Loucy (cell line): ENCODE measurements at regions not wholly inside any gene's neighbourhood (a gene's known extent, or its start where the extent isn't known, plus 50 kb on each side); places are given as distances from the start of the nearest gene placed in this dataset.

Source experiments
- H2AFZ ChIP-seq: fragments of 200-600 bp; sonication (generic); 2 replicates; pipeline ENCODE4 v1.6.0; 2016; ENCODE audit warnings: antibody characterized with exemption, mild to moderate bottlenecking, low read length, moderate library complexity
- H3F3A ChIP-seq: fragments of 200-600 bp; 2 replicates; pipeline ENCODE4 v1.6.0; 2016; ENCODE audit warnings: antibody characterized with exemption, low read depth, mild to moderate bottlenecking
- H3K27me3 ChIP-seq: fragments of 200-600 bp; sonication (generic); 2 replicates; pipeline ENCODE4 v1.6.1; 2014; ENCODE audit warnings: low read length, mild to moderate bottlenecking; ENCODE audit not compliant: insufficient read depth, poor library complexity, severe bottlenecking
- H3K36me3 ChIP-seq: fragments of 200-600 bp; sonication (generic); 2 replicates; pipeline ENCODE4 v1.6.1; 2016; ENCODE audit warnings: low read length; ENCODE audit not compliant: insufficient read depth
- H3K4me1 ChIP-seq: fragments of 200-600 bp; sonication (generic); 2 replicates; pipeline ENCODE4 v1.5.1; 2014; ENCODE audit warnings: low read length, mild to moderate bottlenecking; ENCODE audit not compliant: insufficient read depth, poor library complexity, severe bottlenecking
- H3K4me2 ChIP-seq: fragments of 200-600 bp; sonication (generic); 2 replicates; pipeline ENCODE4 v1.6.0; 2014; ENCODE audit warnings: antibody characterized with exemption, low read length, low read depth, mild to moderate bottlenecking; ENCODE audit not compliant: poor library complexity, severe bottlenecking
- H3K4me3 ChIP-seq: fragments of 200-600 bp; sonication (generic); 2 replicates; pipeline ENCODE4 v1.5.1; 2014; ENCODE audit warnings: low read length, mild to moderate bottlenecking, mixed read lengths; ENCODE audit not compliant: poor library complexity, severe bottlenecking
- H3K79me2 ChIP-seq: fragments of 200-600 bp; sonication (generic); 2 replicates; pipeline ENCODE4 v1.6.1; 2014; ENCODE audit warnings: low read length; ENCODE audit not compliant: insufficient read depth
- H3K9ac ChIP-seq: fragments of 200-600 bp; sonication (generic); 2 replicates; pipeline ENCODE4 v1.6.0; 2014; ENCODE audit warnings: mild to moderate bottlenecking, low read depth, low read length, moderate library complexity; ENCODE audit not compliant: poor library complexity, severe bottlenecking
- H3K9me2 ChIP-seq: fragments of 200-600 bp; sonication (generic); replicated peaks from 2 replicates; pipeline ENCODE4 v1.6.1; 2016; ENCODE audit warnings: low read depth, low read length, mixed read lengths
- H3K9me3 ChIP-seq: fragments of 200-600 bp; sonication (generic); 2 replicates; pipeline ENCODE4 v1.6.1; 2014; ENCODE audit warnings: mild to moderate bottlenecking, antibody characterized with exemption, low read length, low read depth; ENCODE audit not compliant: insufficient read depth
- H4K20me1 ChIP-seq: fragments of 200-600 bp; sonication (generic); 2 replicates; pipeline ENCODE4 v1.6.0; 2014; ENCODE audit warnings: antibody characterized with exemption, low read length, mild to moderate bottlenecking; ENCODE audit not compliant: insufficient read depth, poor library complexity, severe bottlenecking
- CTCF ChIP-seq: fragments of 200-600 bp; sonication (generic); conservative IDR thresholded peaks from 2 replicates; pipeline ENCODE4 v1.5.1; 2014; ENCODE audit warnings: mild to moderate bottlenecking, antibody characterized with exemption, low read length
- EZH2phosphoT487 ChIP-seq: fragments of 200-600 bp; IDR thresholded peaks from 2 replicates; pipeline ENCODE4 v1.6.1; 2018; ENCODE audit warnings: antibody characterized with exemption, mild to moderate bottlenecking, moderate library complexity, borderline replicate concordance

- no peaks in the 10 kb centered on the region for H3K9me2 ChIP-seq
- no peaks in the 10 kb centered on the region for H3K36me3 ChIP-seq
- H2AFZ ChIP-seq = no peak overlapping the region
- no peaks in the 10 kb centered on the region for H3K27me3 ChIP-seq
- no peak overlapping the region for H3K4me2 ChIP-seq
- H3K9ac ChIP-seq = no peak overlapping the region
- no peak overlapping the region for H3K4me3 ChIP-seq
- H3F3A ChIP-seq = no peaks in the 10 kb centered on the region
- no peaks in the 10 kb centered on the region for H3K4me1 ChIP-seq
- H3K9me3 ChIP-seq = no peaks in the 10 kb centered on the region
- TF ChIP-seq EZH2phosphoT487 = no peak
- no peak for TF ChIP-seq CTCF
- no peaks in the 10 kb centered on the region for H3K79me2 ChIP-seq
- no peaks in the 10 kb centered on the region for H4K20me1 ChIP-seq
Measured at GRCh38 chr6:48891308-48891707, 571.7 kb downstream of the MMUT start.

- H3K36me3 ChIP-seq = no peaks in the 10 kb centered on the region
- H3K4me1 ChIP-seq = no peaks in the 10 kb centered on the region
- no peak overlapping the region for H3K4me3 ChIP-seq
- H3K4me2 ChIP-seq = no peak overlapping the region
- no peak overlapping the region for H3K9ac ChIP-seq
- H4K20me1 ChIP-seq = no peaks in the 10 kb centered on the region
- H2AFZ ChIP-seq = no peak overlapping the region
- H3K27me3 ChIP-seq = no peaks in the 10 kb centered on the region
- H3F3A ChIP-seq = no peaks in the 10 kb centered on the region
- no peak for TF ChIP-seq CTCF
- no peak for TF ChIP-seq EZH2phosphoT487
- no peaks in the 10 kb centered on the region for H3K79me2 ChIP-seq
- no peaks in the 10 kb centered on the region for H3K9me3 ChIP-seq
- H3K9me2 ChIP-seq = no peaks in the 10 kb centered on the region
Measured at GRCh38 chr6:48889429-48889828, 573.6 kb downstream of the MMUT start.

- Histone ChIP-seq H3K4me2 (peak overlapping the region; percentile 61), H3K9ac (no peak overlapping the region), H3K27me3 (no peaks in the 10 kb centered on the region), H3K9me3 (no peaks in the 10 kb centered on the region), H3F3A (no peaks in the 10 kb centered on the region), H3K9me2 (no peaks in the 10 kb centered on the region), H3K79me2 (no peaks in the 10 kb centered on the region), H2AFZ (peak overlapping the region; percentile 54; the same call in 1 of the 2 replicates), H4K20me1 (no peaks in the 10 kb centered on the region), H3K36me3 (no peaks in the 10 kb centered on the region), H3K4me3 (peak overlapping the region; percentile 49), H3K4me1 (peaks cover 14% of the 10 kb centered on the region)
- no peak for TF ChIP-seq EZH2phosphoT487
- TF ChIP-seq CTCF = no peak
Measured at GRCh38 chr6:48883116-48883515, 579.9 kb downstream of the MMUT start.
